ENCODE measurements at regions not wholly inside any gene's neighbourhood (a gene's known extent, or its start where the extent isn't known, plus 50 kb on each side); places are given as distances from the start of the nearest gene placed in this dataset.

GRCh38 chr4:125704726-125705125 lies 390.0 kb downstream of the FAT4 start:
- no peak for DNase-seq

GRCh38 chr4:125705681-125706080 lies 390.9 kb downstream of the FAT4 start:
- DNase-seq = no peak

DNA sequence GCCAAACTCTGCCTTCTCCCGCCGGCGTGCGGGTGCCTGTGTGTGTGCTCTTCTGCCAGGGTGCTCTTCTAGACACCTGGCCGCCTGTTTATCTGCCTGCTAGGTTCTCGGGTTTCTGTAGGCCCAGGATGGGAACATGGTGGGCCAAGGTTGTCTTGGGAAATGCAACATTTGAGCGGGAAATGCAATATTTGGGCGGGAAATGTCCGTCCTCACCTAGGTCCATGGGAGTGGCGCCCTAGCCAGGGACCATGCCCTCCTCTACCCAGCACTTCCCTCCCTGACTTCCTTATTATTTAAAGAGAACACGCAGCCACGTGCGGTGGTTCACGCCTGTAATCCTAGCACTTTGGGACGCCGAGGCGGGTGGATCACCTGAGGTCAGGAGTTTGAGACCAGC lies 392.6 kb downstream of the FAT4 start:
- no peak for DNase-seq

DNA sequence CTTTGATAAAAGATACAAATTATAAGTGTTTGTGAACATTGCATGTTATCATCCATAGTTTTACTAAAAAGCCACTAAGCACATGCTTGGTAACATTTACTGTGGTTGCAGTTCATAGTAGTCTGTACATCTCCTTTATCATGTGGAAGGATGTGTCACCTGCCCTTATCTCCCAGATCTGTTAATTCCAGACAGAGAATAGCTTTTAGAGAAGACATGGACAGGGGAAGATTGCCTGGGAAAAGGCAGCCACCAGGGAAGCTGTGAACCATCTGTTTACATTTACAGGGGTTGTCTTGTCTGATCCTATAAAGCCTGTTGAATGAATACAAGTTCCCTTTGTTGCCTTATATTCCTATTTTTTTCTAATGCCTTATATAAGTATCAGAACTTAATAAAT lies 396.0 kb downstream of the FAT4 start:
- DNase-seq = no peak

- DNase-seq = no peak
Observed at GRCh38 chr4:125714049-125714448, 399.3 kb downstream of the FAT4 start.

GRCh38 chr4:125714845-125715244 lies 400.1 kb downstream of the FAT4 start:
- no peak for DNase-seq

- DNase-seq = no peak
Observed at GRCh38 chr4:125719987-125720386, 405.2 kb downstream of the FAT4 start.

DNA sequence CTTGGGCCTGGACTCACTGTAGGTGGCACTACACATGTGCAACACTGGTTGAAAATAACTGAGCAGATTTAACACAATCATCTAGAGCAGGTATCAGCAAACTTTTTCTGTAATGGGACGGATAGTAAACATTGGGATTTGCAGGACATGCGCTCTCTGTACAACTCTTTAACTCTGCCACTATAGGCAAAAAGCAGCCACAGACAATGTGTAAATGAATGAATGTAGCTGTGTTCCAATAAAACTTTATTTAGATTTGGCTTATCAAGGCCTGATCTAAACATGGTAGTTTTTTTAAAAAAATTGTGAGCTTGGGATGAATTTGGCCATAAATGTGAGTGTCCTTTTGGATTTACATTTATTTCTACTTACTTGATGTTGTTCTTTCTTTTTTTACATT lies 407.3 kb downstream of the FAT4 start:
- DNase-seq = no peak

GRCh38 chr4:125725957-125726525 lies 411.3 kb downstream of the FAT4 start:
- DNase-seq = no peak

DNA sequence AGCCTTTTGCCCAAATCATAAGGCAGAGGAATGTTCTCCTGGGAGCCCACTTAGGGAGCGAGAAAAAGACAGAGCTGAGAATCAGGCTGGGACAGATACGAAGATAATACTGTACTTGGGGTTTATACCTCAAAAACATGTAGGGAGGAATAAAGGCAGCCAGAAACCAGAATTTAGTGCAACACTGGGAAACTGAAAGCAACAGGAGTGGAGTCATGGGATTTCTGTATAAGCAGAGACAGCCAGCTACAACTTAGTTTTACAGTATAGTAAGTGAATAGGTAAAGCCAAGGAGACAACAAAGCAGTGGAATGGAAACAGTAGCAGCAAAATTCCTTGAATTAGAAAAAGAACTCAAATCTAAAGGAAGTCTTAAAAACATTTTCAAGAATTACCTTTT lies 413.2 kb downstream of the FAT4 start:
- no peak for DNase-seq

GRCh38 chr4:125728568-125728967 lies 413.8 kb downstream of the FAT4 start:
- DNase-seq = no peak

GRCh38 chr4:125729171-125729570 lies 414.4 kb downstream of the FAT4 start:
- no peak for DNase-seq

DNA sequence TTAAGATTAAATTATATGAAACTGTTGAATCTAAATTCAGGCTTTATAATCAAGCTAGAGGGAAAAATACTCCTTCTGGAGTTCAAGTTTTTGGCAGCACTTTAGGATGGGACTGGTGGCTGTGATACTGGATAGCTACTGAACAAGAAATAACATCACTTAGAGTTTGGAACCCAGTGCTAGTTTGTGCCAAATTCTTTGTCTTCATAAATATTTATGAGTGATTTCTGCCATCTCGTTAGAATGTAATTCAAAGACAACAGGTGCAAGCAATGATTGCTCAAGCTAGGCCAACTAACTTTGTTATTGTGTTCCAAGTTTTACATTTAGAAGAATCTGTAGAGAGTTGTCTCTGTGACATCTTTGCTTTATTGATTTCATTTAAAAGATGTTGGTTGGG lies 417.9 kb downstream of the FAT4 start:
- no peak for DNase-seq

- no peak for DNase-seq
Observed at GRCh38 chr4:125734504-125734903, 419.7 kb downstream of the FAT4 start.

DNA sequence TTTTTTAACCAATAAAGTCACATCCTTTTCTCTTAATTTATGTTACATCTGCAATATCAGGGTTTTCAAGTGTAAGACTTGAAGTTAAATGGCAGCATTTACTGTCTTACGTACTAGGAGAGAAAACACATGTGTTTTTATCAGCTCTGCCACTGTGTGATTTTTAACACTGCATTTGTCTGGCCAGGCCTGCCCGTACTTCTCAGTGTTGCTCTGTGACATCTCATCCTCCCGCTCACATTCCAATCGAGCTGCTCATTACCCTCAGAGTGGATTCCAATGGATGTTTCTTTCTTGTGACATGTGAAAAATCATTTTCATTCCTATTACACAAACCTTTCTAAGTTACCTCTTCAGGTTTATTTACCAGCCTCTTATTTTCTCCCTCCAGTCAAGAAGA lies 420.3 kb downstream of the FAT4 start:
- DNase-seq = no peak

DNA sequence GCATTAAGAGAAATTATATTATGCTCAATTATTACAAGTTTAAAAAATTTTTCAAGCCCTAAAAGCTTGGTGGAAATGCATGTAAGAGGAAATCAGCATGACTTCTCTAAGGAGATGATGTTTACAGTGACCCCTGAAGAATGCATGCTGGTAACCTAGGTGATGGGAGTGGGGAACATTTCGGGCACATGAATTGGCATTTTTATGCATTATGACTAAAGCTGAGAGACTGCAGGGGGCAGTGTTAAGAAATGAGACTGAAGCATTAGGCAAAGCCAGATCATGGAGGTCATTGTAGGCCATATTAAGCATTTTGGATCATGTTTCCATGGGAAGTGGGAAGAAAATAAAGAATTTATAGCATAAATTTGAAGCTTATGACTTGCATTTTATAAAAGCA lies 421.3 kb downstream of the FAT4 start:
- DNase-seq = no peak

DNA sequence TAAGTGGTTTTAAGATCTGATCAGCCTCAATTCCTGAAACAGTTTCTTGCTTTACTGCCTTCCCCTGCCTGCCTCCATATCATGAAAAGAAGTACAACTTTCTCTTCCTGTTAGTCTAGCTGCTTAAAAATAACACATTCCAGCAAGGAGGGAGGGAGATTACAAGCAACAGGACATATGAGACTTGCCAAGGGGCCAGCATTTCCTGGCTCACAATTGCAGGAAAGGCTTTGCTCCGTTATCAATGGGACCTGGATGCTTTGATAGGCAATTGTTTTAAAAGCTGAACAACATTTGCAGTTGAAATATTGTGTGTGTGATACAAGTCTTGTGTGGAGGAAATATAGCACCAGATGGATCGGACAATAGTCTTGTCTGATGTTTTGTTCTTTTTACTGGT lies 425.0 kb downstream of the FAT4 start:
- no peak for DNase-seq

- DNase-seq = peak; percentile 13
Observed at GRCh38 chr4:125741825-125742452, 427.2 kb downstream of the FAT4 start.

GRCh38 chr4:125744891-125745364 lies 430.2 kb downstream of the FAT4 start:
- DNase-seq = no peak

GRCh38 chr4:125749354-125749753 lies 434.6 kb downstream of the FAT4 start:
- no peak for DNase-seq

- no peak for DNase-seq
Observed at GRCh38 chr4:125750399-125750798, 435.6 kb downstream of the FAT4 start.

GRCh38 chr4:125750828-125751466 lies 436.2 kb downstream of the FAT4 start:
- no peak for DNase-seq

GRCh38 chr4:125758438-125758837 lies 443.7 kb downstream of the FAT4 start:
- DNase-seq = no peak

DNA sequence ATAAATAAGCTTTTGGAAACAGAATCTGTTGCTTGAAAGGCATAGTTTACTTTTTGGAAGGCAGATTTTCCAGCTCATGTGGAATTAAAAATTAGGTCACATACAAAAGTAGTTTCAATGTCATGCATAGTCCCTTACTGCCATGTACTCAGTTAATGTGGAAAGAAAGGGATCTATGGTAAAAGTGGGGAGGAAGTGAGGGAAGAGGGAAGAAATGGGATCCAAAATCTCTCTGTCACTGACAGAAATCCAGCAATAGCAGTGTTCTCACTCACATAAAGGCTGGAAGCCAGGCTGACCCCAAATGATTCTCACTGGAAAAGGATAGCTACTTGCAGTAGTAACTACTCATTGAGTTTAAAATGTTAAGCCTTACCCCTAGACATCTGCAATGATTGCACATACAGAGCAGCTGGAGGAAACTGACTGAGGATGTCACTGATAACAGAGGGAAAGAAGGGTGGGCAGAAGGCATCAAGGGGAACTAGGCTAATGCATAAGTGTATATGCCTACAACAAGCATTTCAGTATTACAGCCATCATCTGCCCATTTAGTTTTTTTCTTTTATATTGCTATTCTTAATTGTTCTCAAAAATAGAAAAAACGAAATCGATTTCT lies 445.6 kb downstream of the FAT4 start:
- no peak for DNase-seq
